ENCODE measurements at regions not wholly inside any gene's neighbourhood (a gene's known extent, or its start where the extent isn't known, plus 50 kb on each side); places are given as distances from the start of the nearest gene placed in this dataset.

DNA sequence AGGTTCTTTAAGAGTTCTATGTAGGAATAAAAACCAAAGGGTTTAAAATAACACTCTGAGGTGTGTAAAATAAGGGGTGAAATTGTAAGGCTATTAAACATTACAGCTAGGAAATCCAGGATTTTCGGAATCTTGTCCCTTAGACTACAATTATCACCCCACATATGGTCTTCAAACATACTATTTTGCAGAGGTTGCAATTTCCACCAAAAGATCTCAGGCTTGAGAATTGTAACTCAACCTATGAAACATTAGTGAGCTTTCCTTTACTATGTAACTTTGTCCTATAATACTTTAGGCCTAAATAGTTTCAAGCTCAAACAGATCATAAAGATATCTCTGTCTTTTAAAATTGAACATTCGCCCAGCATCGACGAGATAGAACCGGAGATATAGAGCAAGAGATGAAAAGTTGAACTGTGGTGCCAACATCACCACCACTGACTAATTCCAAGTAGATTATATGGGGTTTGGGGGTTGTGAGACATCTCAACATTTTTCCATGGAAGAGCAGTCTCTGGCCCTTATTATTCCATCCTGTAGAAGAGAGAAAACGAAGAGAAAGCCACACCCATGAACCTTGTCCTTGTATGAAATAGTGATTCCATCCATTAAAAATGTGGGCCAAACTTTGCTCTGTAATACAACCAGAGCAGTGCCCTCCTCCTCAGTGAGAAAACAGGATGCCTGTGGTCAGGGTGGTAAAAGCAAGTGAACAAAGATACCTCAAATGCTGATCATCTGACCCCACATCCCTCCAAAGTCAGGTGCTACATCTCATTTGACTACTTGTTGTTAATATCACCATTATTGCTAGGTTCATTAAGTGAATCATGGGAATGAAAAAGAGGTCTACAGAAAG lies 284.5 kb upstream of the GJE1 start:
- H3K9me3 ChIP-seq (ENCODE audit: insufficient read depth, low read length): no peaks in the 10 kb centered on the region
- TF ChIP-seq SUZ12 (IDR thresholded peaks at IDR 0.05; ENCODE audit: extremely low read depth, insufficient read depth, insufficient read length) (no peak), YY1 (IDR thresholded peaks at IDR 0.05; ENCODE audit: insufficient read depth, insufficient read length) (no peak), ZNF274 (IDR thresholded peaks at IDR 0.05; ENCODE audit: low read depth, low read length) (no peak)
- no peaks in the 10 kb centered on the region for H3K27me3 ChIP-seq (ENCODE audit: insufficient read depth, insufficient read length)
- H3K4me1 ChIP-seq (ENCODE audit: insufficient read depth, insufficient read length): no peaks in the 10 kb centered on the region
- no peaks in the 10 kb centered on the region for H3K36me3 ChIP-seq (ENCODE audit: insufficient read depth, insufficient read length, low read length)
- no peak overlapping the region for H3K9ac ChIP-seq (ENCODE audit: insufficient read length, low read depth)
- no peak overlapping the region for H3K4me3 ChIP-seq (ENCODE audit: insufficient read length, low read depth)
- no peak for DNase-seq (ENCODE audit: low read depth, low spot score)

DNA sequence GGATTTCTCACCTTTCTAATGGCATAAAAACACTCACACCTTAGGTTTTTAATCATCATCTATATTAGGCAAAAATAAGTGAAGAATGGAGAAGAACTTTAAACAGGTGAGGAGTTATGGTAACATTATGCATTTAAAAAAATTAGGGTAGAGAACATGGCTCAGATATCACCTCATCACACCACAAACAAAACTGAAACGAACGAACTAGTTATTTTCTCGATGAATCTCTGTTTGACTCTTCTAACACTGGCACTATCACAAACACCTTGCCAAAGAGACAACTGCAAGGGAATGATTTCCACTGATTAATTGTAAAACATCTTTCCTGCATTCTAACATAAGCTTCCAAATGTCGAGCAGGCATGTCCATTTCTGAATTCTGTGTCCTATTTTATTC lies 286.1 kb upstream of the GJE1 start:
- H3K9me3 ChIP-seq (ENCODE audit: insufficient read depth, low read length): no peaks in the 10 kb centered on the region
- H3K9ac ChIP-seq (ENCODE audit: insufficient read length, low read depth): no peak overlapping the region
- TF ChIP-seq SUZ12 (IDR thresholded peaks at IDR 0.05; ENCODE audit: extremely low read depth, insufficient read depth, insufficient read length): no peak
- TF ChIP-seq ZNF274 (IDR thresholded peaks at IDR 0.05; ENCODE audit: low read depth, low read length): no peak
- no peak for TF ChIP-seq YY1 (IDR thresholded peaks at IDR 0.05; ENCODE audit: insufficient read depth, insufficient read length)
- H3K36me3 ChIP-seq (ENCODE audit: insufficient read depth, insufficient read length, low read length): no peaks in the 10 kb centered on the region
- no peaks in the 10 kb centered on the region for H3K27me3 ChIP-seq (ENCODE audit: insufficient read depth, insufficient read length)
- no peaks in the 10 kb centered on the region for H3K4me1 ChIP-seq (ENCODE audit: insufficient read depth, insufficient read length)
- no peak overlapping the region for H3K4me3 ChIP-seq (ENCODE audit: insufficient read length, low read depth)
- no peak for DNase-seq (ENCODE audit: low read depth, low spot score)

DNA sequence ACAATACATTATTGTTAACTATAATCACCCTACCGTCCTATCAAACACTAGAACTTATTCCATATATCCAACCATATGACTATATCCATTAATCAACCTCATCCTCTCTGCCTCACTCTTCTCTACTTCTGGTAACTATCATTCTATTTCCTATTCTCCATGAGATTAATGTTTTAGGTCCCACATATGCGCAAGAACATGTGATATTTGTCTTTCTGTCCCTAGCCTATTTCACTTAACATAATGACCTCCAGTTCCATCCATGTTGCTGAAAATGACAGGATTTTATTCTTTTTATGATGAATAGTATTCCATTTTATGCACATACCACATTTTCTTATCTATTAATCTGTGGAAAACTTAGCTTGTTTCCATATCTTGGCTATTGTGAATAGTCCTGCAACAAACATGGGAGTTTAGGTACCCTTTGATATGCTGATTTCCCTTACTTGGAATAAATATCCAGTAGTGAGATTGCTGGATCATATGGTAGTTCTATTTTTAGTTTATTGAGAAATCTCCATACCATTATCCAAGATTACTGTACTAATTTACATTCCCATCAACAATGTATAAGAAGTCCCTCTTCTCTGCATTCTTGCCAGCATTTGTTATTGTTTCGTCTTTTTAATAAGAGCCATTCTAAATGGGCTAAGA lies 289.4 kb upstream of the GJE1 start:
- DNase-seq (ENCODE audit: low read depth, low spot score): no peak
- no peaks in the 10 kb centered on the region for H3K27me3 ChIP-seq (ENCODE audit: insufficient read depth, insufficient read length)

DNA sequence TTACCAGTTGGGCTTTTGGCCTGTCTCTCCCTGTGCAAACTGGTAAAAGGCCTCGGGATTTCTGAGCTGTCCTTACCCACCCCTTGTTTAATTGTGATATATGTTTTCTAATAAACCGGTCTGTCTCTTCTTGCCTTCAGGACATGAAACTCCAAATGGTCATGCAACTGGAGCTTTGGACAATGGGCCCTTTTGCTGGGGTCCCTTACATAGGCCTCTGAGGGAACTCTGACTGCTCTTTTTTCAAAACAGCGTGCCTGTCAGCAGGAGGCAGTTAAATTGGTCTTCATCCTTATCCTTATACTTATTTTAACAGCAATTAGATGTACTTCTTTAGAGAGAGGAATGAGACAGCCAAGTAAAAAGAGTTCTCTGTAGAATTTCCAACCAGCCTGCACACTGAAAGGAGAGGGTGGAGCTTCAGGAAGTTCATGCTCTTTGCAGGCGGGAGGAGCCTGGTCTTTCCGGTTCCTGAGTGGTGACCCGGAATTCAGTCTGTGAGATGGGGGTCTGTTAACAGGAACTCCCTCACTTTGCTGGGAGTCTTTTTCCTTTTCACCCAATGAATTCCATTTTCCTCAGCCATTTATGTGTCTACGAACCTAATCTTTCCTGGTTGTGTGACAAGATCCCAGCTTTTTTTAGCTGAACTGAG lies 299.6 kb upstream of the GJE1 start:
- peaks cover 15% of the 10 kb centered on the region; the same call in 1 of the 2 replicates for H3K9me3 ChIP-seq (ENCODE audit: insufficient read depth, low read length)
- DNase-seq (ENCODE audit: low read depth, low spot score): no peak
- no peak overlapping the region for H3K4me3 ChIP-seq (ENCODE audit: insufficient read length, low read depth)
- no peaks in the 10 kb centered on the region for H3K27me3 ChIP-seq (ENCODE audit: insufficient read depth, insufficient read length)
- TF ChIP-seq YY1 (IDR thresholded peaks at IDR 0.05; ENCODE audit: insufficient read depth, insufficient read length) (no peak), ZNF274 (IDR thresholded peaks at IDR 0.05; ENCODE audit: low read depth, low read length) (no peak), SUZ12 (IDR thresholded peaks at IDR 0.05; ENCODE audit: extremely low read depth, insufficient read depth, insufficient read length) (no peak)
- H3K36me3 ChIP-seq (ENCODE audit: insufficient read depth, insufficient read length, low read length): no peaks in the 10 kb centered on the region
- no peaks in the 10 kb centered on the region for H3K4me1 ChIP-seq (ENCODE audit: insufficient read depth, insufficient read length)
- no peak overlapping the region for H3K9ac ChIP-seq (ENCODE audit: insufficient read length, low read depth)

More for the DNA sequence above, 289.4 kb upstream of the GJE1 start:
- Histone ChIP-seq H3K4me1 (ENCODE audit: insufficient read depth, insufficient read length) (no peaks in the 10 kb centered on the region), H3K36me3 (ENCODE audit: insufficient read depth, insufficient read length, low read length) (no peaks in the 10 kb centered on the region), H3K4me3 (ENCODE audit: insufficient read length, low read depth) (no peak overlapping the region), H3K9ac (ENCODE audit: insufficient read length, low read depth) (no peak overlapping the region), H3K9me3 (ENCODE audit: insufficient read depth, low read length) (no peaks in the 10 kb centered on the region)
- TF ChIP-seq SUZ12 (IDR thresholded peaks at IDR 0.05; ENCODE audit: extremely low read depth, insufficient read depth, insufficient read length) (no peak), ZNF274 (IDR thresholded peaks at IDR 0.05; ENCODE audit: low read depth, low read length) (no peak), YY1 (IDR thresholded peaks at IDR 0.05; ENCODE audit: insufficient read depth, insufficient read length) (no peak)

DNA sequence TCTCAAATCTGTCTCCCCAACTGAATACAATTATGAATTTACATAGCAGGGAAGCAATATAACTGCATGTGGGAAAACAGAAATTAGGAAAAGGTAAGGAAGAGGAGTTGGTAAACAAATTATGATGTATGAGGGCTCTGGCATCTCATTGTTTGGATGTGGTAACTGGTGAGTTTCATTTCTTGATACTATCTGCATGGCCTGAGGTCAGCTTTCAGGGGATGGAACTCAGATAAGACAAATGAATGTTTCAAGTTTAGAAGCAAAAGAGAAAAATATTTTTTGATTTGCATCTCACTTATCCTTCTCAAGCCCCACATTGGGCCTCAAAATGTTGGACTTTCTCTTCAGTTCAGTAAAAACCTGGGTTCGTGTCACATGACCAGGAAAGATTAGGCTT lies 302.2 kb upstream of the GJE1 start:
- TF ChIP-seq ZNF274 (IDR thresholded peaks at IDR 0.05; ENCODE audit: low read depth, low read length): no peak
- TF ChIP-seq SUZ12 (IDR thresholded peaks at IDR 0.05; ENCODE audit: extremely low read depth, insufficient read depth, insufficient read length): no peak
- no peak for TF ChIP-seq YY1 (IDR thresholded peaks at IDR 0.05; ENCODE audit: insufficient read depth, insufficient read length)
- no peak for DNase-seq (ENCODE audit: low read depth, low spot score)
- H3K9ac ChIP-seq (ENCODE audit: insufficient read length, low read depth): no peak overlapping the region

DNA sequence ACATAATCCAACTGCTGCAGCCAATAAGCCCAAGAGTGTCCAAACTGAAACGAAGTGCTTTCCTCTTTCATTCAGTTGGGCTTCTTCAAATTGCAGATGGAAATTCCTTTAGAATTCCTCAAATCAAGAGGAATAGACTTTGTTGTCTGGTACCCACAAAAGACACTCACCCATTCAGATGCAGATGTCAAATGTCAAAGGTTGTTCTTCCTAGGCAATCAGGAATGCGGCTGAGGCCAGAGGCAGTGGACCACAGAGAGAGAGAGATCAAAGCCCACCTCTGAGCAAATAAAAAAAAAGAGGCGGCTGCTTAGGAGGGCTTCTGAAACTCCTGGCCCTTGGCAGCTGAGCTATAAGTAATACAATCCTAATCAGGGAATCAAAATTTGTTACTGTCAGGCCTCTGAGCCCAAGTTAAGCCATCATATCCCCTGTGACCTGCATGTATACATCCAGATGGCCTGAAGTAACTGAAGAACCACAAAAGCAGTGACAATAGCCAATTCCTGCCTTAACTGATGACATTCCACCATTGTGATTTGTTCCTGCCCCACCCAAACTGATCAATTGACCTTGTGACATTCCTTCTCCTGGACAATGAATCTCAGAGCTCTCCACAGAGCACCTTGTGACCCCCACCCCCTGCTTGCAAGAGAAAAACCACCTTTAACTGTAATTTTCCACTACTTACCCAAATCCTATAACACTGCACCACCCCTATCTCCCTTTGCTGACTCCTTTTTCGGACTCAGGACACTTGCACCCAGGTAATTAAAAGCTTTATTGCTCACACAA lies 303.0 kb upstream of the GJE1 start:
- Histone ChIP-seq H3K9me3 (ENCODE audit: insufficient read depth, low read length) (peaks cover 28% of the 10 kb centered on the region; the same call in 1 of the 2 replicates), H3K4me3 (ENCODE audit: insufficient read length, low read depth) (no peak overlapping the region), H3K36me3 (ENCODE audit: insufficient read depth, insufficient read length, low read length) (no peaks in the 10 kb centered on the region), H3K27me3 (ENCODE audit: insufficient read depth, insufficient read length) (no peaks in the 10 kb centered on the region), H3K9ac (ENCODE audit: insufficient read length, low read depth) (no peak overlapping the region), H3K4me1 (ENCODE audit: insufficient read depth, insufficient read length) (no peaks in the 10 kb centered on the region)
- peak; percentile 62 for DNase-seq (ENCODE audit: low read depth, low spot score)
- TF ChIP-seq YY1 (IDR thresholded peaks at IDR 0.05; ENCODE audit: insufficient read depth, insufficient read length) (no peak), SUZ12 (IDR thresholded peaks at IDR 0.05; ENCODE audit: extremely low read depth, insufficient read depth, insufficient read length) (no peak), ZNF274 (IDR thresholded peaks at IDR 0.05; ENCODE audit: low read depth, low read length) (no peak)

More for the DNA sequence above, 302.2 kb upstream of the GJE1 start:
- Histone ChIP-seq H3K27me3 (ENCODE audit: insufficient read depth, insufficient read length) (no peaks in the 10 kb centered on the region), H3K4me1 (ENCODE audit: insufficient read depth, insufficient read length) (no peaks in the 10 kb centered on the region), H3K9me3 (ENCODE audit: insufficient read depth, low read length) (peaks cover 28% of the 10 kb centered on the region; the same call in 1 of the 2 replicates), H3K36me3 (ENCODE audit: insufficient read depth, insufficient read length, low read length) (no peaks in the 10 kb centered on the region), H3K4me3 (ENCODE audit: insufficient read length, low read depth) (no peak overlapping the region)
